ENCODE measurements at regions not wholly inside any gene's neighbourhood (a gene's known extent, or its start where the extent isn't known, plus 50 kb on each side); places are given as distances from the start of the nearest gene placed in this dataset.
"Not testable (repeated sequence)": the region's sequence is repeated elsewhere in the genome, so short reads cannot be mapped to it uniquely, and the experiment has no call there.

DNA sequence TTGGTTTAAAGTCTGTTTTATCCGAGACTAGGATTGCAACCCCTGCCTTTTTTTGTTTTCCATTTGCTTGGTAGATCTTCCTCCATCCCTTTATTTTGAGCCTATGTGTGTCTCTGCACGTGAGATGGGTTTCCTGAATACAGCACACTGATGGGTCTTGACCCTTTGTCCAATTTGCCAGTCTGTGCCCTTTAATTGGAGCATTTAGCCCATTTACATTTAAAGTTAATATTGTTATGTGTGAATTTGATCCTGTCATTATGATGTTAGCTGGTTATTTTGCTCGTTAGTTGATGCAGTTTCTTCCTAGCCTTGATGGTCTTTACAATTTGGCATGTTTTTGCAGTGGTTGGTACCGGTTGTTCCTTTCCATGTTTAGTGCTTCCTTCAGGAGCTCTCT, 70.8 kb upstream of the CTNNA1 start:
- Mint-ChIP-seq H3K9me3 (peaks cover 40% of the 10 kb centered on the region), H3K36me3 (peaks cover 19% of the 10 kb centered on the region), H3K27me3 (ENCODE audit: low read depth) (peaks cover 15% of the 10 kb centered on the region)
- CTCF ChIA-PET; H3K4me3 Mint-ChIP-seq; DNase-seq (ENCODE audit: low spot score); H3K4me1 Mint-ChIP-seq; POLR2A ChIA-PET; H3K27ac Mint-ChIP-seq; ATAC-seq: not testable (repeated sequence)

DNA sequence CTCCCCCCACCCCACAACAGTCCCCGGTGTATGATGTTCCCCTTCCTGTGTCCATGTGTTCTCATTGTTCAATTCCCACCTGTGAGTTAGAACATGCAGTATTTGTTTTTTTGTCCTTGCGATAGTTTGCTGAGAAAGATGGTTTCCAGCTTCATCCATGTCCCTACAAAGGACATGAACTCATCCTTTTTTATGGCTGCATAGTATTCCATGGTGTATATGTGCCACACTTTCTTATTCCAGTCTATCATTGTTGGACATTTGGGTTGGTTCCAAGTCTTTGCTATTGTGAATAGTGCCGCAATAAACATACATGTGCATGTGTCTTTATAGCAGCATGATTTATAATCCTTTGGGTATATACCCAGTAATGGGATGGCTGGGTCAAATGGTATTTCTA, 74.4 kb upstream of the CTNNA1 start:
- H3K27me3 Mint-ChIP-seq (ENCODE audit: low read depth); H3K27ac Mint-ChIP-seq; H3K4me1 Mint-ChIP-seq; POLR2A ChIA-PET; CTCF ChIA-PET; H3K36me3 Mint-ChIP-seq; H3K4me3 Mint-ChIP-seq; DNase-seq (ENCODE audit: low spot score); ATAC-seq: not testable (repeated sequence)
- H3K9me3 Mint-ChIP-seq: peaks cover 22% of the 10 kb centered on the region

DNA sequence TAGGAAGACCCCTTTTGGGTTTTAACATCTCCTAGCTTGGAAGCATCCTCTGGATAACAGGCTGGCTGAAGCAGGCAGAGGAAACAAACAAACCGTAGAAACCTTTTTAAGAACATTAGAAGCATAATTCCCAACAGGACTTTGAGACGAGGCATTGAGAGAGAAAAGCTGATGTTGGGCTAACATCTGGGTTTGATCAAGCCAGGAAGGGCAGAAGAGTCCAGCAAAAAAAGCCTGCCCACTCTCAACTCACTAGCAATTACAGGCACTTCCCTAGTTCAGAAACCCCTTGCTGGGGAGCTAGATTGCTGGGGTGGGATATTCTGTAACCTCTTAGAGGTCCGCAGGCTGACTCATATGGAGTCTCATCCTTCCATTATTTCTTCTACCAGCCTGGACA, 75.4 kb upstream of the CTNNA1 start:
- ATAC-seq: no peak
- no peaks in the 10 kb centered on the region; the same call in 1 of the 2 replicates for H3K27me3 Mint-ChIP-seq (ENCODE audit: low read depth)
- DNase-seq (ENCODE audit: low spot score): no peak
- peaks cover 12% of the 10 kb centered on the region for H3K9me3 Mint-ChIP-seq
- ChIA-PET POLR2A (no interaction called here), CTCF (no interaction called here)
- no peak overlapping the region for H3K27ac Mint-ChIP-seq
- TF ChIP-seq NFYB (CRISPR knock-in tag; conservative IDR thresholded peaks at IDR 0.05; ENCODE audit: low read depth) (no peak), ZNF671 (CRISPR knock-in tag; IDR thresholded peaks at IDR 0.05) (no peak), NR1H2 (CRISPR knock-in tag; IDR thresholded peaks at IDR 0.05) (no peak), GTF2I (CRISPR knock-in tag; conservative IDR thresholded peaks at IDR 0.05) (no peak), RORB (CRISPR knock-in tag; IDR thresholded peaks at IDR 0.05) (no peak), CREB1 (CRISPR knock-in tag; IDR thresholded peaks at IDR 0.05) (no peak), ESRRA (CRISPR knock-in tag; IDR thresholded peaks at IDR 0.05; ENCODE audit: borderline replicate concordance) (no peak)
- TF ChIP-seq, protein P1, sequence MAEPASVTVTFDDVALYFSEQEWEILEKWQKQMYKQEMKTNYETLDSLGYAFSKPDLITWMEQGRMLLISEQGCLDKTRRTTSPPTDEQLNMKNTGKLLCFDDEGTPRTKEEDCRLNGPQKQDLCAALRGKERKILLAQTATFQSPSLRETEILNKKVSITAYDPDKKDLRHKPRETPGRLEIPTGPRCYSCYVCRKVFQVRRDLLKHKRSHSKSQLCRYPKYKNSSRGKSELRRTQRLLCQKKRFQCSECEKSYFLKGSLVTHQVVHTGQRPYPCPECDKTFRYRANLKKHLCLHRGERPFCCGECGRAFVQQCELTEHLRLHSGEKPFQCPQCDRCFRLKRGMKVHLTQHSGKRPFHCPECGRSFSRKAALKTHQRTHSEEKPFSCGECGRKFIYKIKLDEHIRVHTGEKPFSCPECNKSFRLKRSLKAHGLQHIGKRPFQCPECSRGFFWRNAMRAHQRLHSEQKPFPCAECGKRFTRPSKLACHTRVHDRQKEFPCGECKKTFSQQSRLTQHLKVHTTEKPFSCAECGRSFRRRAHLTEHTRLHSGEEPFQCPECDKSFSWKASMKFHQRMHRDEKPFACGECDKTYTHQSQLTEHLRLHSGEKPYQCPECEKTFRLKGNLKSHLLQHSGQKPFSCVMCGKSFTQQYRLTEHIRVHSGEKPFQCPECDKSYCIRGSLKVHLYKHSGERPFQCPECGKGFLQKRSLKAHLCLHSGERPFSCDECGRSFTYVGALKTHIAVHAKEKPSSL (CRISPR knock-in tag; conservative IDR thresholded peaks at IDR 0.05): no peak
- TF ChIP-seq, protein P2, sequence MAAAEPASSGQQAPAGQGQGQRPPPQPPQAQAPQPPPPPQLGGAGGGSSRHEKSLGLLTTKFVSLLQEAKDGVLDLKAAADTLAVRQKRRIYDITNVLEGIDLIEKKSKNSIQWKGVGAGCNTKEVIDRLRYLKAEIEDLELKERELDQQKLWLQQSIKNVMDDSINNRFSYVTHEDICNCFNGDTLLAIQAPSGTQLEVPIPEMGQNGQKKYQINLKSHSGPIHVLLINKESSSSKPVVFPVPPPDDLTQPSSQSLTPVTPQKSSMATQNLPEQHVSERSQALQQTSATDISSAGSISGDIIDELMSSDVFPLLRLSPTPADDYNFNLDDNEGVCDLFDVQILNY (CRISPR knock-in tag; IDR thresholded peaks at IDR 0.05): no peak
- TF ChIP-seq, protein P3, sequence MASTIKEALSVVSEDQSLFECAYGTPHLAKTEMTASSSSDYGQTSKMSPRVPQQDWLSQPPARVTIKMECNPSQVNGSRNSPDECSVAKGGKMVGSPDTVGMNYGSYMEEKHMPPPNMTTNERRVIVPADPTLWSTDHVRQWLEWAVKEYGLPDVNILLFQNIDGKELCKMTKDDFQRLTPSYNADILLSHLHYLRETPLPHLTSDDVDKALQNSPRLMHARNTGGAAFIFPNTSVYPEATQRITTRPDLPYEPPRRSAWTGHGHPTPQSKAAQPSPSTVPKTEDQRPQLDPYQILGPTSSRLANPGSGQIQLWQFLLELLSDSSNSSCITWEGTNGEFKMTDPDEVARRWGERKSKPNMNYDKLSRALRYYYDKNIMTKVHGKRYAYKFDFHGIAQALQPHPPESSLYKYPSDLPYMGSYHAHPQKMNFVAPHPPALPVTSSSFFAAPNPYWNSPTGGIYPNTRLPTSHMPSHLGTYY (CRISPR knock-in tag; IDR thresholded peaks at IDR 0.05): no peak
- TF ChIP-seq, protein P4, sequence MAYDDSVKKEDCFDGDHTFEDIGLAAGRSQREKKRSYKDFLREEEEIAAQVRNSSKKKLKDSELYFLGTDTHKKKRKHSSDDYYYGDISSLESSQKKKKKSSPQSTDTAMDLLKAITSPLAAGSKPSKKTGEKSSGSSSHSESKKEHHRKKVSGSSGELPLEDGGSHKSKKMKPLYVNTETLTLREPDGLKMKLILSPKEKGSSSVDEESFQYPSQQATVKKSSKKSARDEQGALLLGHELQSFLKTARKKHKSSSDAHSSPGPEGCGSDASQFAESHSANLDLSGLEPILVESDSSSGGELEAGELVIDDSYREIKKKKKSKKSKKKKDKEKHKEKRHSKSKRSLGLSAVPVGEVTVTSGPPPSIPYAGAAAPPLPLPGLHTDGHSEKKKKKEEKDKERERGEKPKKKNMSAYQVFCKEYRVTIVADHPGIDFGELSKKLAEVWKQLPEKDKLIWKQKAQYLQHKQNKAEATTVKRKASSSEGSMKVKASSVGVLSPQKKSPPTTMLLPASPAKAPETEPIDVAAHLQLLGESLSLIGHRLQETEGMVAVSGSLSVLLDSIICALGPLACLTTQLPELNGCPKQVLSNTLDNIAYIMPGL (CRISPR knock-in tag; IDR thresholded peaks at IDR 0.05): no peak
- TF ChIP-seq, protein P5, sequence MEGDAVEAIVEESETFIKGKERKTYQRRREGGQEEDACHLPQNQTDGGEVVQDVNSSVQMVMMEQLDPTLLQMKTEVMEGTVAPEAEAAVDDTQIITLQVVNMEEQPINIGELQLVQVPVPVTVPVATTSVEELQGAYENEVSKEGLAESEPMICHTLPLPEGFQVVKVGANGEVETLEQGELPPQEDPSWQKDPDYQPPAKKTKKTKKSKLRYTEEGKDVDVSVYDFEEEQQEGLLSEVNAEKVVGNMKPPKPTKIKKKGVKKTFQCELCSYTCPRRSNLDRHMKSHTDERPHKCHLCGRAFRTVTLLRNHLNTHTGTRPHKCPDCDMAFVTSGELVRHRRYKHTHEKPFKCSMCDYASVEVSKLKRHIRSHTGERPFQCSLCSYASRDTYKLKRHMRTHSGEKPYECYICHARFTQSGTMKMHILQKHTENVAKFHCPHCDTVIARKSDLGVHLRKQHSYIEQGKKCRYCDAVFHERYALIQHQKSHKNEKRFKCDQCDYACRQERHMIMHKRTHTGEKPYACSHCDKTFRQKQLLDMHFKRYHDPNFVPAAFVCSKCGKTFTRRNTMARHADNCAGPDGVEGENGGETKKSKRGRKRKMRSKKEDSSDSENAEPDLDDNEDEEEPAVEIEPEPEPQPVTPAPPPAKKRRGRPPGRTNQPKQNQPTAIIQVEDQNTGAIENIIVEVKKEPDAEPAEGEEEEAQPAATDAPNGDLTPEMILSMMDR (IDR thresholded peaks at IDR 0.05): no peak
- TF ChIP-seq, protein P6, sequence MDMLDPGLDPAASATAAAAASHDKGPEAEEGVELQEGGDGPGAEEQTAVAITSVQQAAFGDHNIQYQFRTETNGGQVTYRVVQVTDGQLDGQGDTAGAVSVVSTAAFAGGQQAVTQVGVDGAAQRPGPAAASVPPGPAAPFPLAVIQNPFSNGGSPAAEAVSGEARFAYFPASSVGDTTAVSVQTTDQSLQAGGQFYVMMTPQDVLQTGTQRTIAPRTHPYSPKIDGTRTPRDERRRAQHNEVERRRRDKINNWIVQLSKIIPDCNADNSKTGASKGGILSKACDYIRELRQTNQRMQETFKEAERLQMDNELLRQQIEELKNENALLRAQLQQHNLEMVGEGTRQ (CRISPR knock-in tag; IDR thresholded peaks at IDR 0.05): no peak
- TF ChIP-seq, protein P7, sequence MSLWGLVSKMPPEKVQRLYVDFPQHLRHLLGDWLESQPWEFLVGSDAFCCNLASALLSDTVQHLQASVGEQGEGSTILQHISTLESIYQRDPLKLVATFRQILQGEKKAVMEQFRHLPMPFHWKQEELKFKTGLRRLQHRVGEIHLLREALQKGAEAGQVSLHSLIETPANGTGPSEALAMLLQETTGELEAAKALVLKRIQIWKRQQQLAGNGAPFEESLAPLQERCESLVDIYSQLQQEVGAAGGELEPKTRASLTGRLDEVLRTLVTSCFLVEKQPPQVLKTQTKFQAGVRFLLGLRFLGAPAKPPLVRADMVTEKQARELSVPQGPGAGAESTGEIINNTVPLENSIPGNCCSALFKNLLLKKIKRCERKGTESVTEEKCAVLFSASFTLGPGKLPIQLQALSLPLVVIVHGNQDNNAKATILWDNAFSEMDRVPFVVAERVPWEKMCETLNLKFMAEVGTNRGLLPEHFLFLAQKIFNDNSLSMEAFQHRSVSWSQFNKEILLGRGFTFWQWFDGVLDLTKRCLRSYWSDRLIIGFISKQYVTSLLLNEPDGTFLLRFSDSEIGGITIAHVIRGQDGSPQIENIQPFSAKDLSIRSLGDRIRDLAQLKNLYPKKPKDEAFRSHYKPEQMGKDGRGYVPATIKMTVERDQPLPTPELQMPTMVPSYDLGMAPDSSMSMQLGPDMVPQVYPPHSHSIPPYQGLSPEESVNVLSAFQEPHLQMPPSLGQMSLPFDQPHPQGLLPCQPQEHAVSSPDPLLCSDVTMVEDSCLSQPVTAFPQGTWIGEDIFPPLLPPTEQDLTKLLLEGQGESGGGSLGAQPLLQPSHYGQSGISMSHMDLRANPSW (CRISPR knock-in tag; conservative IDR thresholded peaks at IDR 0.05; ENCODE audit: low read depth): no peak
- TF ChIP-seq, protein P8, sequence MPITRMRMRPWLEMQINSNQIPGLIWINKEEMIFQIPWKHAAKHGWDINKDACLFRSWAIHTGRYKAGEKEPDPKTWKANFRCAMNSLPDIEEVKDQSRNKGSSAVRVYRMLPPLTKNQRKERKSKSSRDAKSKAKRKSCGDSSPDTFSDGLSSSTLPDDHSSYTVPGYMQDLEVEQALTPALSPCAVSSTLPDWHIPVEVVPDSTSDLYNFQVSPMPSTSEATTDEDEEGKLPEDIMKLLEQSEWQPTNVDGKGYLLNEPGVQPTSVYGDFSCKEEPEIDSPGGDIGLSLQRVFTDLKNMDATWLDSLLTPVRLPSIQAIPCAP (CRISPR knock-in tag; IDR thresholded peaks at IDR 0.05): no peak
- TF ChIP-seq, protein P9, sequence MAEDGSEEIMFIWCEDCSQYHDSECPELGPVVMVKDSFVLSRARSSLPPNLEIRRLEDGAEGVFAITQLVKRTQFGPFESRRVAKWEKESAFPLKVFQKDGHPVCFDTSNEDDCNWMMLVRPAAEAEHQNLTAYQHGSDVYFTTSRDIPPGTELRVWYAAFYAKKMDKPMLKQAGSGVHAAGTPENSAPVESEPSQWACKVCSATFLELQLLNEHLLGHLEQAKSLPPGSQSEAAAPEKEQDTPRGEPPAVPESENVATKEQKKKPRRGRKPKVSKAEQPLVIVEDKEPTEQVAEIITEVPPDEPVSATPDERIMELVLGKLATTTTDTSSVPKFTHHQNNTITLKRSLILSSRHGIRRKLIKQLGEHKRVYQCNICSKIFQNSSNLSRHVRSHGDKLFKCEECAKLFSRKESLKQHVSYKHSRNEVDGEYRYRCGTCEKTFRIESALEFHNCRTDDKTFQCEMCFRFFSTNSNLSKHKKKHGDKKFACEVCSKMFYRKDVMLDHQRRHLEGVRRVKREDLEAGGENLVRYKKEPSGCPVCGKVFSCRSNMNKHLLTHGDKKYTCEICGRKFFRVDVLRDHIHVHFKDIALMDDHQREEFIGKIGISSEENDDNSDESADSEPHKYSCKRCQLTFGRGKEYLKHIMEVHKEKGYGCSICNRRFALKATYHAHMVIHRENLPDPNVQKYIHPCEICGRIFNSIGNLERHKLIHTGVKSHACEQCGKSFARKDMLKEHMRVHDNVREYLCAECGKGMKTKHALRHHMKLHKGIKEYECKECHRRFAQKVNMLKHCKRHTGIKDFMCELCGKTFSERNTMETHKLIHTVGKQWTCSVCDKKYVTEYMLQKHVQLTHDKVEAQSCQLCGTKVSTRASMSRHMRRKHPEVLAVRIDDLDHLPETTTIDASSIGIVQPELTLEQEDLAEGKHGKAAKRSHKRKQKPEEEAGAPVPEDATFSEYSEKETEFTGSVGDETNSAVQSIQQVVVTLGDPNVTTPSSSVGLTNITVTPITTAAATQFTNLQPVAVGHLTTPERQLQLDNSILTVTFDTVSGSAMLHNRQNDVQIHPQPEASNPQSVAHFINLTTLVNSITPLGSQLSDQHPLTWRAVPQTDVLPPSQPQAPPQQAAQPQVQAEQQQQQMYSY (CRISPR knock-in tag; IDR thresholded peaks at IDR 0.05): no peak
- H3K36me3 Mint-ChIP-seq: no peaks in the 10 kb centered on the region
- no peaks in the 10 kb centered on the region for H3K4me1 Mint-ChIP-seq
- H3K4me3 Mint-ChIP-seq: no peak overlapping the region
